ENCODE measurements at regions not wholly inside any gene's neighbourhood (a gene's known extent, or its start where the extent isn't known, plus 50 kb on each side); places are given as distances from the start of the nearest gene placed in this dataset.

- no peak overlapping the region for H3K4me3 ChIP-seq (ENCODE audit: low read depth, low read length)
- DNase-seq (ENCODE audit: low read depth) = no peak
These were observed 70.5 kb upstream of the CDYL2 start for GRCh38 chr16:80874925-80875324.

- no peak for DNase-seq (ENCODE audit: low read depth)
- H3K4me3 ChIP-seq (ENCODE audit: low read depth, low read length) = no peak overlapping the region
These were observed 57.8 kb upstream of the CDYL2 start for GRCh38 chr16:80862160-80862705.
